IMR-90 (cell line): ENCODE measurements at regions not wholly inside any gene's neighbourhood (a gene's known extent, or its start where the extent isn't known, plus 50 kb on each side); places are given as distances from the start of the nearest gene placed in this dataset.

ENCODE experiments used
- ATAC-seq: fragments of 200-7000 bp; cut with Tn5 transposase; 2 replicates; pipeline ENCODE4 v1.9.1; 2020; ENCODE audit warnings: low read depth, mild to moderate bottlenecking, moderate library complexity
- BruUV-seq: library from RNA; stranded (reverse); fragments of 400-500 nt; replicated peaks from 2 replicates; lab custom pipeline; 2021; lab: Mats Ljungman, UMichigan
- CTCF ChIA-PET: fragments of 300-600 bp; formaldehyde crosslinking; extraction: SDS; loops from one replicate; lab custom pipeline; 2021; ENCODE audit warnings: antibody characterized with exemption; lab: Yijun Ruan, JAX
- POLR2A ChIA-PET: fragments of 300-600 bp; sonication (Branson Sonifier 250); formaldehyde crosslinking; loops from one replicate; lab custom pipeline; 2022; ENCODE audit warnings: antibody characterized with exemption; ENCODE audit not compliant: unreplicated experiment; lab: Charles Lee
- DNase-seq: peaks from one replicate; pipeline ENCODE4 v3.0.0; 2013
- H2AFZ ChIP-seq: replicated peaks from 2 replicates; pipeline ENCODE3; 2013; ENCODE audit warnings: low read length, mild to moderate bottlenecking; ENCODE audit not compliant: poor library complexity
- H2AK5ac ChIP-seq: 2 replicates; pipeline ENCODE4 v1.6.1; 2013; ENCODE audit warnings: low read depth, low read length, inconsistent platforms
- H2AK9ac ChIP-seq: replicated peaks from 2 replicates; pipeline ENCODE3; 2013; ENCODE audit warnings: mild to moderate bottlenecking, low read depth, low read length, moderate library complexity; ENCODE audit not compliant: poor library complexity
- H2BK120ac ChIP-seq: 2 replicates; pipeline ENCODE4 v1.6.1; 2013; ENCODE audit warnings: low read depth, low read length, inconsistent platforms
- H2BK15ac ChIP-seq: 3 replicates; pipeline ENCODE4 v1.6.1; 2013; ENCODE audit warnings: low read depth, low read length, inconsistent platforms
- H2BK20ac ChIP-seq: 2 replicates; pipeline ENCODE4 v1.6.1; 2013; ENCODE audit warnings: low read depth, mild to moderate bottlenecking, inconsistent platforms, low read length, moderate library complexity
- H2BK5ac ChIP-seq: 2 replicates; pipeline ENCODE4 v1.6.1; 2013; ENCODE audit warnings: mild to moderate bottlenecking, low read depth, low read length, inconsistent platforms; ENCODE audit not compliant: poor library complexity, severe bottlenecking
- H3K14ac ChIP-seq: replicated peaks from 2 replicates; pipeline ENCODE4 v1.6.1; 2013; ENCODE audit warnings: low read depth, low read length, inconsistent platforms
- H3K18ac ChIP-seq: 2 replicates; pipeline ENCODE4 v1.6.1; 2013; ENCODE audit warnings: low read depth, low read length, control low read depth
- H3K23ac ChIP-seq: 2 replicates; pipeline ENCODE4 v1.6.1; 2013; ENCODE audit warnings: low read depth, low read length, inconsistent platforms
- H3K27ac ChIP-seq: 2 replicates; pipeline ENCODE4 v1.5.1; 2013; ENCODE audit warnings: mild to moderate bottlenecking, control low read depth, low read length; ENCODE audit not compliant: insufficient read depth
- H3K27me3 ChIP-seq: 2 replicates; pipeline ENCODE4 v1.6.1; 2013; ENCODE audit warnings: low read length; ENCODE audit not compliant: control insufficient read depth, insufficient read depth
- H3K36me3 ChIP-seq: 2 replicates; pipeline ENCODE4 v1.6.1; 2013; ENCODE audit warnings: low read length, mixed read lengths; ENCODE audit not compliant: control insufficient read depth, insufficient read depth
- H3K4ac ChIP-seq: 2 replicates; pipeline ENCODE4 v1.6.1; 2013; ENCODE audit warnings: low read depth, low read length, inconsistent platforms
- H3K4me1 ChIP-seq: 2 replicates; pipeline ENCODE4 v1.6.1; 2013; ENCODE audit warnings: low read length, mixed read lengths; ENCODE audit not compliant: control insufficient read depth, insufficient read depth
- H3K4me2 ChIP-seq: 2 replicates; pipeline ENCODE4 v1.6.1; 2013; ENCODE audit warnings: low read depth, mild to moderate bottlenecking, control low read depth, low read length, moderate library complexity
- H3K4me3 ChIP-seq: 2 replicates; pipeline ENCODE4 v1.5.1; 2013; ENCODE audit warnings: low read depth, mild to moderate bottlenecking, control low read depth, low read length, moderate library complexity; ENCODE audit not compliant: insufficient read depth
- H3K56ac ChIP-seq: 2 replicates; pipeline ENCODE4 v1.6.1; 2013; ENCODE audit warnings: low read length, inconsistent platforms; ENCODE audit not compliant: insufficient read depth; ENCODE audit errors: extremely low read depth
- H3K79me1 ChIP-seq, 2 experiments: 2 replicates each; pipeline ENCODE4 v1.6.1; 2013; ENCODE audit warnings: low read length in 2 of 2, inconsistent platforms in 1 of 2, low read depth in 1 of 2
- H3K9ac ChIP-seq: 2 replicates; pipeline ENCODE4 v1.6.1; 2013; ENCODE audit warnings: low read depth, low read length, control low read depth
- H3K9me1 ChIP-seq: 2 replicates; pipeline ENCODE4 v1.6.1; 2013; ENCODE audit warnings: low read length, inconsistent platforms; ENCODE audit not compliant: insufficient read depth
- H3K9me3 ChIP-seq: 2 replicates; pipeline ENCODE4 v1.6.1; 2013; ENCODE audit warnings: low read length; ENCODE audit not compliant: control insufficient read depth, insufficient read depth
- H4K20me1 ChIP-seq: 2 replicates; pipeline ENCODE4 v1.6.1; 2013; ENCODE audit warnings: low read length, inconsistent platforms; ENCODE audit not compliant: insufficient read depth
- H4K5ac ChIP-seq: 2 replicates; pipeline ENCODE4 v1.6.1; 2013; ENCODE audit warnings: mild to moderate bottlenecking, low read depth, low read length, control low read depth
- H4K8ac ChIP-seq, 2 experiments: 2 replicates each; pipeline ENCODE4 v1.6.1; 2013; ENCODE audit warnings: low read depth in 2 of 2, low read length in 2 of 2, control low read depth in 1 of 2, inconsistent platforms in 1 of 2
- H4K91ac ChIP-seq: 2 replicates; pipeline ENCODE4 v1.6.1; 2013; ENCODE audit warnings: low read depth, low read length, inconsistent platforms; ENCODE audit not compliant: insufficient read depth
- BHLHE40 ChIP-seq: fragments of 150-350 bp; IDR thresholded peaks from 2 replicates; pipeline ENCODE4 v1.6.1; 2016; ENCODE audit warnings: mild to moderate bottlenecking, low read depth, low read length
- CEBPB ChIP-seq: IDR thresholded peaks from 2 replicates; pipeline ENCODE4 v1.6.1; 2012; ENCODE audit warnings: low read depth, low read length, improper control_type of control experiment
- ELK1 ChIP-seq: fragments of 150-350 bp; IDR thresholded peaks from 2 replicates; pipeline ENCODE4 v1.6.1; 2016; ENCODE audit warnings: low read depth, mild to moderate bottlenecking, low read length, moderate library complexity, borderline replicate concordance
- FOS ChIP-seq: fragments of 150-350 bp; IDR thresholded peaks from 2 replicates; pipeline ENCODE4 v1.6.1; 2016; ENCODE audit warnings: low read depth, low read length
- MAZ ChIP-seq: IDR thresholded peaks from 2 replicates; pipeline ENCODE4 v1.6.1; 2012; ENCODE audit warnings: low read depth, mild to moderate bottlenecking, low read length, improper control_type of control experiment, moderate library complexity, borderline replicate concordance
- MXI1 ChIP-seq: IDR thresholded peaks from 2 replicates; pipeline ENCODE4 v1.6.1; 2012; ENCODE audit warnings: low read depth, mild to moderate bottlenecking, low read length, moderate library complexity, borderline replicate concordance
- NFE2L2 ChIP-seq: fragments of 150-350 bp; IDR thresholded peaks from 2 replicates; pipeline ENCODE4 v1.6.1; 2016; ENCODE audit warnings: low read depth, mild to moderate bottlenecking, low read length
- RAD21 ChIP-seq: IDR thresholded peaks from 2 replicates; pipeline ENCODE4 v1.6.1; 2012; ENCODE audit warnings: low read length, improper control_type of control experiment
- RFX5 ChIP-seq: IDR thresholded peaks from 2 replicates; pipeline ENCODE4 v1.8.0; 2012; ENCODE audit warnings: low read depth, mild to moderate bottlenecking, low read length, moderate library complexity
- SMC3 ChIP-seq: fragments of 150-350 bp; IDR thresholded peaks from 2 replicates; pipeline ENCODE4 v1.6.1; 2016; ENCODE audit warnings: low read depth, mild to moderate bottlenecking, antibody characterized with exemption, low read length, moderate library complexity
- WGBS, 2 experiments: methylation state at CpG; one replicate each; pipeline versions ENCODE4 v1.1.5 to v1.1.7; 2013; ENCODE audit warnings: missing lambda C conversion rate in 2 of 2; ENCODE audit not compliant: insufficient read length in 1 of 2; ENCODE audit errors: extremely low coverage in 2 of 2; 5-methylcytosine and 5-hydroxymethylcytosine counted together
- dilution Hi-C: fragments of 300-500 bp; cut with HindIII; formaldehyde crosslinking; loops from one replicate; pipeline ENCODE4 v1.14.3; 2018; ENCODE audit warnings: low sequenced_read_pairs; ENCODE audit not compliant: unreplicated experiment
- in situ Hi-C: fragments of 300-500 bp; cut with MboI; formaldehyde crosslinking; loops from 3 replicates; pipeline ENCODE4 v1.14.3; 2019; ENCODE audit warnings: low sequenced_read_pairs, inconsistent platforms, mixed read lengths
- intact Hi-C: fragments of 100-400 bp; cut with micrococcal nuclease; formaldehyde crosslinking; loops from 2 replicates; pipeline ENCODE4 v1.10.0; 2022
- TF ChIP-seq, protein P1 (sequence below): fragments of 150-350 bp; IDR thresholded peaks from 2 replicates; pipeline ENCODE4 v1.6.1; 2017; ENCODE audit warnings: mild to moderate bottlenecking, antibody characterized with exemption, low read length, low read depth
- TF ChIP-seq, protein P2 (sequence below): conservative IDR thresholded peaks from 2 replicates; pipeline ENCODE4 v1.5.1; 2012; ENCODE audit warnings: mild to moderate bottlenecking, low read depth, low read length, improper control_type of control experiment

- ChIA-PET POLR2A (no interaction called here), CTCF (no interaction called here)
- H2BK5ac ChIP-seq = no peak overlapping the region
- no peak overlapping the region for H2AK5ac ChIP-seq
- no peak overlapping the region for H2BK120ac ChIP-seq
- no peak overlapping the region for H3K9ac ChIP-seq
- H3K9me3 ChIP-seq = no peaks in the 10 kb centered on the region
- intact Hi-C loops (no loop called here), dilution Hi-C loops (no loop called here), in situ Hi-C loops (no loop called here)
- H4K20me1 ChIP-seq = no peaks in the 10 kb centered on the region
- H3K4me2 ChIP-seq = no peak overlapping the region
- H3K4me1 ChIP-seq = no peaks in the 10 kb centered on the region
- H3K27ac ChIP-seq = no peak overlapping the region
- H3K4me3 ChIP-seq = no peak overlapping the region
- ATAC-seq (no peak), DNase-seq (no peak)
- no peak for TF ChIP-seq SMC3
- no peak for TF ChIP-seq RFX5
- TF ChIP-seq, protein P1, sequence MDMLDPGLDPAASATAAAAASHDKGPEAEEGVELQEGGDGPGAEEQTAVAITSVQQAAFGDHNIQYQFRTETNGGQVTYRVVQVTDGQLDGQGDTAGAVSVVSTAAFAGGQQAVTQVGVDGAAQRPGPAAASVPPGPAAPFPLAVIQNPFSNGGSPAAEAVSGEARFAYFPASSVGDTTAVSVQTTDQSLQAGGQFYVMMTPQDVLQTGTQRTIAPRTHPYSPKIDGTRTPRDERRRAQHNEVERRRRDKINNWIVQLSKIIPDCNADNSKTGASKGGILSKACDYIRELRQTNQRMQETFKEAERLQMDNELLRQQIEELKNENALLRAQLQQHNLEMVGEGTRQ = no peak
- TF ChIP-seq MAZ = no peak
- TF ChIP-seq RAD21 = no peak
- TF ChIP-seq FOS = no peak
- TF ChIP-seq, protein P2, sequence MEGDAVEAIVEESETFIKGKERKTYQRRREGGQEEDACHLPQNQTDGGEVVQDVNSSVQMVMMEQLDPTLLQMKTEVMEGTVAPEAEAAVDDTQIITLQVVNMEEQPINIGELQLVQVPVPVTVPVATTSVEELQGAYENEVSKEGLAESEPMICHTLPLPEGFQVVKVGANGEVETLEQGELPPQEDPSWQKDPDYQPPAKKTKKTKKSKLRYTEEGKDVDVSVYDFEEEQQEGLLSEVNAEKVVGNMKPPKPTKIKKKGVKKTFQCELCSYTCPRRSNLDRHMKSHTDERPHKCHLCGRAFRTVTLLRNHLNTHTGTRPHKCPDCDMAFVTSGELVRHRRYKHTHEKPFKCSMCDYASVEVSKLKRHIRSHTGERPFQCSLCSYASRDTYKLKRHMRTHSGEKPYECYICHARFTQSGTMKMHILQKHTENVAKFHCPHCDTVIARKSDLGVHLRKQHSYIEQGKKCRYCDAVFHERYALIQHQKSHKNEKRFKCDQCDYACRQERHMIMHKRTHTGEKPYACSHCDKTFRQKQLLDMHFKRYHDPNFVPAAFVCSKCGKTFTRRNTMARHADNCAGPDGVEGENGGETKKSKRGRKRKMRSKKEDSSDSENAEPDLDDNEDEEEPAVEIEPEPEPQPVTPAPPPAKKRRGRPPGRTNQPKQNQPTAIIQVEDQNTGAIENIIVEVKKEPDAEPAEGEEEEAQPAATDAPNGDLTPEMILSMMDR = no peak
- no peak for TF ChIP-seq CEBPB
- TF ChIP-seq BHLHE40 = no peak
- TF ChIP-seq MXI1 = no peak
- no peak for TF ChIP-seq NFE2L2
- no peak for TF ChIP-seq ELK1
- no TSS peak for BruUV-seq
- peak overlapping the region; percentile 24 for H2AFZ ChIP-seq
- no peaks in the 10 kb centered on the region for H3K79me1 ChIP-seq
- no peak overlapping the region for H2AK9ac ChIP-seq
- no peak overlapping the region for H2BK20ac ChIP-seq
- no peaks in the 10 kb centered on the region for H3K36me3 ChIP-seq
- no peaks in the 10 kb centered on the region for H3K27me3 ChIP-seq
- H4K5ac ChIP-seq = no peak overlapping the region
- no peak overlapping the region for H3K56ac ChIP-seq
- H4K91ac ChIP-seq = no peak overlapping the region
- no peak overlapping the region for H2BK15ac ChIP-seq
- H3K4ac ChIP-seq = no peak overlapping the region
- WGBS, 2 experiments = no CpG with 5 or more reads among the region's 6 CpGs
- H3K14ac ChIP-seq = no peak overlapping the region
- no peak overlapping the region for H3K18ac ChIP-seq
- H3K23ac ChIP-seq = no peak overlapping the region
- H3K9me1 ChIP-seq = no peaks in the 10 kb centered on the region
- H4K8ac ChIP-seq = no peak overlapping the region
Observed at GRCh38 chr1:29925058-29925457, 688.7 kb downstream of the PTPRU start.
